Loucy (cell line): ENCODE measurements at regions not wholly inside any gene's neighbourhood (a gene's known extent, or its start where the extent isn't known, plus 50 kb on each side); places are given as distances from the start of the nearest gene placed in this dataset.

ENCODE experiments used
- CTCF ChIP-seq: fragments of 200-600 bp; sonication (generic); conservative IDR thresholded peaks from 2 replicates; pipeline ENCODE4 v1.5.1; 2014; ENCODE audit warnings: mild to moderate bottlenecking, antibody characterized with exemption, low read length
- EZH2phosphoT487 ChIP-seq: fragments of 200-600 bp; IDR thresholded peaks from 2 replicates; pipeline ENCODE4 v1.6.1; 2018; ENCODE audit warnings: antibody characterized with exemption, mild to moderate bottlenecking, moderate library complexity, borderline replicate concordance

GRCh38 chr6:10060004-10060403 is 354.9 kb downstream of the TFAP2A start:
- TF ChIP-seq CTCF: no peak
- no peak for TF ChIP-seq EZH2phosphoT487
